PFSK-1 (cell line): ENCODE measurements at regions not wholly inside any gene's neighbourhood (a gene's known extent, or its start where the extent isn't known, plus 50 kb on each side); places are given as distances from the start of the nearest gene placed in this dataset.

ENCODE experiments used
- FOXP2 ChIP-seq: optimal IDR thresholded peaks from 2 replicates; pipeline ENCODE3; 2011; ENCODE audit warnings: borderline replicate concordance, control low read depth, inconsistent platforms; ENCODE audit not compliant: insufficient read depth; ENCODE audit errors: extremely low read length, extremely low read depth
- POLR2AphosphoS5 ChIP-seq: IDR thresholded peaks from 2 replicates; pipeline ENCODE4 v1.6.1; 2012; ENCODE audit warnings: low read depth, mild to moderate bottlenecking, control low read depth, low read length, moderate library complexity
- REST ChIP-seq, 2 experiments: IDR thresholded peaks; 2 replicates each; pipeline versions ENCODE4 v1.6.1 to v1.8.0; 2011 to 2012; ENCODE audit warnings: low read depth in 2 of 2, low read length in 2 of 2, control low read depth in 1 of 2, inconsistent platforms in 1 of 2, mild to moderate bottlenecking in 1 of 2, moderate library complexity in 1 of 2; ENCODE audit not compliant: insufficient read depth in 1 of 2
- SIN3A ChIP-seq: IDR thresholded peaks from 2 replicates; pipeline ENCODE4 v1.6.1; 2012; ENCODE audit warnings: mild to moderate bottlenecking, low read length, moderate library complexity, borderline replicate concordance; ENCODE audit not compliant: insufficient read depth
- TAF1 ChIP-seq: IDR thresholded peaks from 2 replicates; pipeline ENCODE4 v1.6.1; 2012; ENCODE audit warnings: low read length, control low read depth, borderline replicate concordance; ENCODE audit not compliant: insufficient read depth

- TF ChIP-seq TAF1 = no peak
- TF ChIP-seq FOXP2 = no peak
- TF ChIP-seq POLR2AphosphoS5 = no peak
- no peak for TF ChIP-seq REST (IDR thresholded peaks at IDR 0.05; ENCODE audit: insufficient read depth in 1 of 2, low read depth in 2 of 2, low read length in 2 of 2)
- TF ChIP-seq SIN3A = no peak
These were observed 495.1 kb upstream of the ARID1B start for GRCh38 chr6:156282087-156282486.

- no peak for TF ChIP-seq REST (IDR thresholded peaks at IDR 0.05; ENCODE audit: insufficient read depth in 1 of 2, low read depth in 2 of 2, low read length in 2 of 2)
- no peak for TF ChIP-seq TAF1
These were observed 495.9 kb upstream of the ARID1B start for GRCh38 chr6:156281266-156281665.

GRCh38 chr6:156280065-156280464 lies 497.1 kb upstream of the ARID1B start:
- TF ChIP-seq SIN3A = no peak
- no peak for TF ChIP-seq FOXP2
- TF ChIP-seq TAF1 = no peak
- no peak for TF ChIP-seq REST (IDR thresholded peaks at IDR 0.05; ENCODE audit: insufficient read depth in 1 of 2, low read depth in 2 of 2, low read length in 2 of 2)
- TF ChIP-seq POLR2AphosphoS5 = no peak

- TF ChIP-seq FOXP2 (no peak), SIN3A (no peak), REST (IDR thresholded peaks at IDR 0.05; ENCODE audit: insufficient read depth in 1 of 2, low read depth in 2 of 2, low read length in 2 of 2) (no peak), POLR2AphosphoS5 (no peak), TAF1 (no peak)
These were observed 497.8 kb upstream of the ARID1B start for GRCh38 chr6:156279261-156279969.
